Chondrocyte (in vitro differentiated cells): ENCODE measurements at regions not wholly inside any gene's neighbourhood (a gene's known extent, or its start where the extent isn't known, plus 50 kb on each side); places are given as distances from the start of the nearest gene placed in this dataset.

ENCODE experiments used
- DNase-seq: peaks from one replicate; pipeline ENCODE4 v3.0.0; 2021; ENCODE audit warnings: mixed read lengths, low spot score
- H3K27ac Mint-ChIP-seq: one replicate; pipeline ENCODE4 v1.8.0; 2021; ENCODE audit warnings: mild to moderate bottlenecking, moderate library complexity, mixed read lengths; ENCODE audit not compliant: unreplicated experiment
- H3K27me3 Mint-ChIP-seq: 2 replicates; pipeline ENCODE4 v1.8.0; 2021; ENCODE audit warnings: low read depth, mixed read lengths
- H3K36me3 Mint-ChIP-seq: 2 replicates; pipeline ENCODE4 v1.8.0; 2021; ENCODE audit warnings: low read depth, mixed read lengths
- H3K4me1 Mint-ChIP-seq: 2 replicates; pipeline ENCODE4 v1.8.0; 2021; ENCODE audit warnings: low read depth, mild to moderate bottlenecking, mixed read lengths
- H3K4me3 Mint-ChIP-seq: one replicate; pipeline ENCODE4 v1.8.0; 2021; ENCODE audit warnings: mild to moderate bottlenecking, moderate library complexity, mixed read lengths; ENCODE audit not compliant: unreplicated experiment
- H3K9me3 Mint-ChIP-seq: 2 replicates; pipeline ENCODE4 v1.8.0; 2021; ENCODE audit warnings: low read depth, mixed read lengths
- CTCF ChIP-seq: fragments of 200-600 bp; sonication (generic); IDR thresholded peaks from 2 replicates; pipeline ENCODE4 v1.5.0; 2021; ENCODE audit warnings: antibody characterized with exemption, mild to moderate bottlenecking, moderate library complexity

DNA sequence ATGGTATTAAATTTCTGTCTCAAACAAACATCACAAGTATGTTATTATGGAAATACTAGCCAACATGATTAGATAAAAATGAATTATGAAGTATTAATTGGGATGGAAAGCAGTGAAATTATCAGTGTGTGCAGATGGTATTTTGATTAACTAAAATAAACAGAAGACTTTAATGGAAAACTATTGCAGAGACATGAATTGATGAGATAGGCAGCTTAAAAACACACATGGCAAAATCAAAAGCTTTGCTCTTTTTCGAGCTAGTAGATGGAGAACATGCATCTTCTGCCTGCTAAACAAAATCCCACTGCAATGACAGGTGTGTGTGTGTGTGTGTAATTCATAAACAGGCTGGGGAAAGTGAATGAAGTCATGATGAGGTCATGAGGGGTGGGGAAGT, 426.2 kb downstream of the MTRR start:
- Mint-ChIP-seq H3K4me1 (no peaks in the 10 kb centered on the region), H3K27ac (no peak overlapping the region), H3K4me3 (no peak overlapping the region), H3K27me3 (no peaks in the 10 kb centered on the region), H3K9me3 (peaks cover 7% of the 10 kb centered on the region), H3K36me3 (no peaks in the 10 kb centered on the region)
- TF ChIP-seq CTCF = no peak
- no peak for DNase-seq

GRCh38 chr5:8299716-8300115, 430.8 kb downstream of the MTRR start:
- Mint-ChIP-seq H3K9me3 (no peaks in the 10 kb centered on the region), H3K36me3 (no peaks in the 10 kb centered on the region)
- no peak for TF ChIP-seq CTCF

GRCh38 chr5:8304341-8304740, 435.4 kb downstream of the MTRR start:
- Mint-ChIP-seq H3K27me3 (peaks cover 2% of the 10 kb centered on the region), H3K36me3 (no peaks in the 10 kb centered on the region), H3K27ac (no peak overlapping the region), H3K4me1 (no peaks in the 10 kb centered on the region), H3K9me3 (peaks cover 1% of the 10 kb centered on the region), H3K4me3 (no peak overlapping the region)
- no peak for DNase-seq
- no peak for TF ChIP-seq CTCF

More at GRCh38 chr5:8299716-8300115, 430.8 kb downstream of the MTRR start:
- H3K4me1 Mint-ChIP-seq = no peaks in the 10 kb centered on the region
- H3K27ac Mint-ChIP-seq = no peak overlapping the region
- peaks cover 2% of the 10 kb centered on the region for H3K27me3 Mint-ChIP-seq
- no peak overlapping the region for H3K4me3 Mint-ChIP-seq
- no peak for DNase-seq

- H3K4me1 Mint-ChIP-seq = no peaks in the 10 kb centered on the region
- no peak for TF ChIP-seq CTCF
- H3K36me3 Mint-ChIP-seq = no peaks in the 10 kb centered on the region
- no peak overlapping the region for H3K27ac Mint-ChIP-seq
- H3K4me3 Mint-ChIP-seq = no peak overlapping the region
- peaks cover 18% of the 10 kb centered on the region for H3K9me3 Mint-ChIP-seq
- H3K27me3 Mint-ChIP-seq = no peaks in the 10 kb centered on the region
- no peak for DNase-seq
Measured at GRCh38 chr5:8306288-8306896, 437.4 kb downstream of the MTRR start.

DNA sequence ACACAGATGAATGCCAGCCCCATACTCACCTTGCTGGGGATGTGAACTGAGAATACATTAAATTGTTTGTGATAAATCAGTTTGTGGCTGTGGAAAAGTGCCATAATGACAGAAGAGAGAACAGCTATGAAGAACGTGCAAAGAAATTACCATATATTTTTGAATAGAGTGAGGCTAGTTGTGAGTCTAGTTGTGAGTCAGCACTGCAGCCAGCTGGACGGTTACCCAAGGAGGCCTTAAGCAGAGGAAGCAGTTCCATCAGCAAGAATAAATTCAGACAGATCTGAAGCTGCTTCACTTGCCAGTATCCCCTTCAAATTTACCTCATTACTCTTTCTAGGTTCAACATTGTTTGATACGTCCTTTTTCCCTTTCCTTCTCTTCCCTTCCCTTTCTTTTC, 446.0 kb downstream of the MTRR start:
- H3K27me3 Mint-ChIP-seq = no peaks in the 10 kb centered on the region
- no peak for TF ChIP-seq CTCF
- no peaks in the 10 kb centered on the region for H3K4me1 Mint-ChIP-seq
- H3K9me3 Mint-ChIP-seq = peaks cover 23% of the 10 kb centered on the region
- no peak for DNase-seq
- no peak overlapping the region for H3K27ac Mint-ChIP-seq
- no peaks in the 10 kb centered on the region for H3K36me3 Mint-ChIP-seq
- no peak overlapping the region for H3K4me3 Mint-ChIP-seq
